Astrocyte of the cerebellum (primary cell): ENCODE measurements at regions not wholly inside any gene's neighbourhood (a gene's known extent, or its start where the extent isn't known, plus 50 kb on each side); places are given as distances from the start of the nearest gene placed in this dataset.
"Not testable (repeated sequence)": the region's sequence is repeated elsewhere in the genome, so short reads cannot be mapped to it uniquely, and the experiment has no call there.

Experiments
- DNase-seq: peaks from one replicate; pipeline ENCODE4 v3.0.0-alpha.2; 2011; ENCODE audit warnings: low read depth
- H3K4me3 ChIP-seq: 2 replicates; pipeline ENCODE4 v1.5.1; 2011; ENCODE audit warnings: mild to moderate bottlenecking, low read depth, low read length, moderate library complexity
- in situ Hi-C: cut with HindIII; loops from 2 replicates; pipeline ENCODE4 v1.10.0; 2017; ENCODE audit warnings: low sequenced_read_pairs
- TF ChIP-seq, protein P1 (sequence below): IDR thresholded peaks from 2 replicates; pipeline ENCODE4 v1.5.1; 2012; ENCODE audit warnings: low read length, low read depth, moderate library complexity, mild to moderate bottlenecking; ENCODE audit errors: missing control alignments

- in situ Hi-C loops, result no loop called here
- TF ChIP-seq, protein P1, sequence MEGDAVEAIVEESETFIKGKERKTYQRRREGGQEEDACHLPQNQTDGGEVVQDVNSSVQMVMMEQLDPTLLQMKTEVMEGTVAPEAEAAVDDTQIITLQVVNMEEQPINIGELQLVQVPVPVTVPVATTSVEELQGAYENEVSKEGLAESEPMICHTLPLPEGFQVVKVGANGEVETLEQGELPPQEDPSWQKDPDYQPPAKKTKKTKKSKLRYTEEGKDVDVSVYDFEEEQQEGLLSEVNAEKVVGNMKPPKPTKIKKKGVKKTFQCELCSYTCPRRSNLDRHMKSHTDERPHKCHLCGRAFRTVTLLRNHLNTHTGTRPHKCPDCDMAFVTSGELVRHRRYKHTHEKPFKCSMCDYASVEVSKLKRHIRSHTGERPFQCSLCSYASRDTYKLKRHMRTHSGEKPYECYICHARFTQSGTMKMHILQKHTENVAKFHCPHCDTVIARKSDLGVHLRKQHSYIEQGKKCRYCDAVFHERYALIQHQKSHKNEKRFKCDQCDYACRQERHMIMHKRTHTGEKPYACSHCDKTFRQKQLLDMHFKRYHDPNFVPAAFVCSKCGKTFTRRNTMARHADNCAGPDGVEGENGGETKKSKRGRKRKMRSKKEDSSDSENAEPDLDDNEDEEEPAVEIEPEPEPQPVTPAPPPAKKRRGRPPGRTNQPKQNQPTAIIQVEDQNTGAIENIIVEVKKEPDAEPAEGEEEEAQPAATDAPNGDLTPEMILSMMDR, result no peak
- H3K4me3 ChIP-seq, result no peak overlapping the region
- no peak for DNase-seq
These were observed 183.0 kb downstream of the MREG start for GRCh38 chr2:215830304-215830703.

- in situ Hi-C loops, result no loop called here
- no peak overlapping the region for H3K4me3 ChIP-seq
- DNase-seq, result no peak
- TF ChIP-seq, protein P1, result no peak
These were observed 184.1 kb downstream of the MREG start for GRCh38 chr2:215829261-215829660.

DNA sequence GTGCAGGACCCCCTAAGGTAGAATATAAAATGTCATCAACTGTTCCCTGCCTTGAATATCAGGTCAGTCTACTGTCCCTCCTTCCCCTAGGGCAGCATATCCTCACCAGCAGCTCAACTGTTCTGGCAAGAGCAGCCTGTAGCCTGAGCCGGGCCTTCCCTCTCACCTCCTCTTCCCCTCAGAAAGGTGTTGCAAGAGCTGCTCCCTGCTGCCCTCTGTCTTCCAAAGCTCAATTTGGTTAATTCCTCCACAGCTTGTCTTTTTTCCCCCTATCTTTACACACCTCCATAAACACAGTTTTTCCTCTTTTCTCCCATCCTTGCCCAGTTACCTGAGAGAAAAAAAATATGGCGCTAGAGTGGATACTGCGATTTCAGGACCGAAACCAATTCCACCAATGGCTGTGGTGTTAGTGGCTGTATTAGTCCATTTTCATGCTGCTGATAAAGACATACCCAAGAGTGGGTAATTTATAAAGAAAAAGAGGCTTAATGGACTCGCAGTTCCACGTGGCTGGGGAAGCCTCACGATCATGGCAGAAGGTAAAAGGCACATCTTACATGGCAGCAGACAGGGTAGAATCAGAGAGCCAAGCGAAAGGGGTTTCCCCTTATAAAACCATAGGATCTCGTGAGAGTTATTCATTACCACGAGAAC lies 184.7 kb downstream of the MREG start:
- DNase-seq, result peak; percentile 27
- in situ Hi-C loops, result no loop called here
- no peak overlapping the region for H3K4me3 ChIP-seq
- TF ChIP-seq, protein P1, result peak; percentile 68

- in situ Hi-C loops, result no loop called here
- H3K4me3 ChIP-seq, result no peak overlapping the region
- DNase-seq, result no peak
- TF ChIP-seq, protein P1, result no peak
These were observed 186.4 kb downstream of the MREG start for GRCh38 chr2:215826838-215827441.

- in situ Hi-C loops, result no loop called here
- no peak overlapping the region for H3K4me3 ChIP-seq
- TF ChIP-seq, protein P1, result no peak
- DNase-seq, result no peak
These were observed 187.0 kb downstream of the MREG start for GRCh38 chr2:215826376-215826775.

GRCh38 chr2:215825707-215826106 lies 187.6 kb downstream of the MREG start:
- TF ChIP-seq, protein P1, result no peak
- in situ Hi-C loops, result no loop called here
- no peak overlapping the region for H3K4me3 ChIP-seq
- DNase-seq, result no peak

DNA sequence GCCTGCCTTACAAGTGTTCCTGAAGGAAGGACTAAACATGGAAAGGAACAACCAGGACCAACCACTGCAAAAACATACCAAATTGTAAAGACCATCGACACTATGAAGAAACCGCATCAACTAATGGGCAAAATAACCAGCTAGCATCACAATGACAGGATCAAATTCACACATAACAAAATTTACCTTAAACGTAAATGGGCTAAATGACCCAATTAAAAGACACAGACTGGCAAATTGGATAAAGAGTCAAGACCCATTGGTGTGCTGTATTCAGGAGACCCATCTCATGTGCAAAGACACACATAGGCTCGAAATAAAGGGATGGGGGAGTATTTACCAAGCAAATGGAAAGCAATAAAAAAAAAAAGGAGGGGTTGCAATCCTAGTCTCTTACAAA lies 192.1 kb downstream of the MREG start:
- DNase-seq, in situ Hi-C loops, H3K4me3 ChIP-seq: not testable (repeated sequence)

DNA sequence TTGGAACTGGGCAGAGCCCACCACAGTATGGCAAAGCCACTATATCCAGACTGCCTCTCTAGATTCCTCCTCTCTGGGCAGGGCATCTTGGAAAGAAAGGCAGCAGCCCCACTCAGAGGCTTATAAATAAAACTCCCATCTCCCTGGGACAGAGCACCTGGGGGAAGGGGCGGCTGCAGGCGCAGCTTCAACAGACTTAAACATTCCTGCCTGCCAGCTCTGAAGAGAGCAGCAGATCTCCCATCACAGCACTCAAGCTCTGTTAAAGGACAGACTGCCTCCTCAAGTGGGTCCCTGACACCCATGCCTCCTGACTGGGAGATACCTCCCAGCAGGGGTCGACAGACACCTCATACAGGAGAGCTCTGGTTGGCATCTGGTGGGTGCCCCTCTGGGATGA lies 193.6 kb downstream of the MREG start:
- H3K4me3 ChIP-seq, in situ Hi-C loops, DNase-seq: not testable (repeated sequence)
